ENCODE measurements at regions not wholly inside any gene's neighbourhood (a gene's known extent, or its start where the extent isn't known, plus 50 kb on each side); places are given as distances from the start of the nearest gene placed in this dataset.

- no peak for TF ChIP-seq CTCF (conservative IDR thresholded peaks at IDR 0.05 in 1 of 2, IDR thresholded peaks at IDR 0.05 in 1 of 2; ENCODE audit: low read depth in 1 of 2, low read length in 2 of 2)
- TF ChIP-seq EZH2 (IDR thresholded peaks at IDR 0.05; ENCODE audit: low read length, missing control alignments): no peak
Measured at GRCh38 chr5:124161266-124161665, 585.2 kb downstream of the ZNF608 start.

Measured in fibroblast of lung (primary cell).